MCF 10A (cell line): ENCODE measurements at regions not wholly inside any gene's neighbourhood (a gene's known extent, or its start where the extent isn't known, plus 50 kb on each side); places are given as distances from the start of the nearest gene placed in this dataset.

Experiments
- BruUV-seq: library from RNA; stranded (reverse); fragments of 400-500 nt; replicated peaks from 2 replicates; lab custom pipeline; 2021; lab: Mats Ljungman, UMichigan
- CTCF ChIA-PET: fragments of 300-600 bp; sonication (Branson Sonifier 250); formaldehyde crosslinking; extraction: SDS; loops from one replicate; lab custom pipeline; 2021; ENCODE audit warnings: antibody characterized with exemption, inconsistent platforms; lab: Yijun Ruan, JAX
- POLR2A ChIA-PET: fragments of 300-600, 350-650 bp; sonication (Branson Sonifier 250); formaldehyde crosslinking; extraction: SDS; loops from one replicate; lab custom pipeline; 2020; ENCODE audit warnings: antibody characterized with exemption, inconsistent platforms; lab: Yijun Ruan, JAX
- DNase-seq: peaks from one replicate; pipeline ENCODE4 v3.0.0-alpha.2; 2018; ENCODE audit not compliant: unreplicated experiment
- H3K27ac Mint-ChIP-seq: one replicate; pipeline ENCODE4 v1.8.0; 2022; ENCODE audit warnings: mild to moderate bottlenecking, low read depth, mixed read lengths; ENCODE audit not compliant: unreplicated experiment
- H3K27me3 Mint-ChIP-seq: one replicate; pipeline ENCODE4 v1.8.0; 2022; ENCODE audit warnings: mixed read lengths; ENCODE audit not compliant: insufficient read depth, unreplicated experiment
- H3K36me3 Mint-ChIP-seq: one replicate; pipeline ENCODE4 v1.8.0; 2022; ENCODE audit warnings: mild to moderate bottlenecking, moderate library complexity, mixed read lengths; ENCODE audit not compliant: insufficient read depth, unreplicated experiment
- H3K4me1 Mint-ChIP-seq: one replicate; pipeline ENCODE4 v1.8.0; 2022; ENCODE audit warnings: mixed read lengths; ENCODE audit not compliant: insufficient read depth, unreplicated experiment
- H3K4me3 Mint-ChIP-seq: one replicate; pipeline ENCODE4 v1.8.0; 2022; ENCODE audit warnings: mild to moderate bottlenecking, moderate library complexity, mixed read lengths; ENCODE audit not compliant: unreplicated experiment
- H3K9me3 Mint-ChIP-seq: one replicate; pipeline ENCODE4 v1.8.0; 2022; ENCODE audit warnings: mixed read lengths; ENCODE audit not compliant: unreplicated experiment
- intact Hi-C: fragments of 100-400 bp; cut with micrococcal nuclease; formaldehyde crosslinking; loops from 2 replicates; pipeline ENCODE4 v1.14.1; 2022
- TF ChIP-seq, protein P1 (sequence below): fragments of 200-600 bp; IDR thresholded peaks from one replicate; pipeline ENCODE4 v1.8.0; 2022; ENCODE audit warnings: antibody characterized with exemption, mild to moderate bottlenecking; ENCODE audit not compliant: unreplicated experiment

DNA sequence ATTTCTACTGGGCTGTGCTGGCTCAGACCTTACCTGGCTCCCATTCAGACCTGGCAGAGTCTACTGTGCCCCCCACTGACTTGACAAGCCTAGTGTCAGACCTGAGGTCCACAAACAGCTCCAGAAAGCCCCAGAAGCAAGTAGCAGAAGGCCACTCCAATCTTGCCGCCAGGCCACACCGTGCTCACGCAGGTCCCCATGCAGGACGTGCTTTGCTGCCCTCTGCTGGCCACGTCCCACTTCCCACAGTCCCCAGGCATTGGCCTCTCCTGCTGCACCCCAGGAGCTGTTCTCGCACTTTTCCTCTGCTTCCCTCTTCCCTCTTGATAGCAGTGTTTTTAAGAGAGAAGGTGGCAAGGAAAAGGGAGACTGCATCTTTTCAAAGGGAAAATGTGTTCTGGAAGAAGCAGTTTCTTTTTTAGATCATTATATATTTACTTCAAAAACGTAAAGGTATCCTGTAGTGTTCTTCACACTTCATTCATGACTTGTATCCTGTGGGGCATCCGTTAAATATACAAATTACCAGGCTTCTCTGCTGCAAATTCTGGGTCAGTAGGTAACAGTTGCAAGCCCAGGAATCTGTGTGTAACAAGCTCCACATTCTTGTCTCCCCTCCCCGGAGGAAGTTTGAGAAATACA, 81.4 kb upstream of the PAPOLG start:
- intact Hi-C loops = loop anchor here (2.0 kb wide), 1 partner anchor 114 kb away; no protein-coding TSS in a partner anchor

DNA sequence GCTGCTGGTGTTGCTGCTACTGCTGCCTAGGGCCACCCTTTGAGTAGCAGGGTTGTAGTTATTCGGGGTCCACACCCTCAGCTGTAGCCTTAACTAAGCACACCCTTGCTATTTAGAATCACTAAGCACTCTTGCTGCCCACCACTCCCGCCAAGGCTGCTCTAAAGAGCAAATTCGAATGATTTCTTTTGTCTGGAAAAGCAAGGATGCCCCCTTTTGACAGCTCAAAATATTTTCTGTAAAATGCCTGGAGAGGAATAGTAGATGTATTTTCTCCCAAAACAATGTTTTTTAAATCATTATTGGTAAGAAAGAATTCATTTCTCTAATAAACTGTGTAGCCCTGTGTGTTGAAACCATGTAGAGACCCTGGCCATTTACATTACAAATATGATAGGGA, 80.8 kb upstream of the PAPOLG start:
- Mint-ChIP-seq H3K9me3 (no peaks in the 10 kb centered on the region), H3K27me3 (peaks cover 28% of the 10 kb centered on the region), H3K4me1 (peaks cover 11% of the 10 kb centered on the region), H3K4me3 (no peak overlapping the region), H3K36me3 (no peaks in the 10 kb centered on the region), H3K27ac (no peak overlapping the region)
- ChIA-PET CTCF (interaction anchor here (0.5 to 6.6 kb wide), 47 partner anchors 9 to 1953 kb away, joined by 3 to 65 read pairs (median 5); no protein-coding TSS in a partner anchor), POLR2A (interaction anchor here (0.6 to 1.6 kb wide), 3 partner anchors 33 to 126 kb away, joined by 3 to 4 read pairs (median 3); no protein-coding TSS in a partner anchor)
- TF ChIP-seq, protein P1, sequence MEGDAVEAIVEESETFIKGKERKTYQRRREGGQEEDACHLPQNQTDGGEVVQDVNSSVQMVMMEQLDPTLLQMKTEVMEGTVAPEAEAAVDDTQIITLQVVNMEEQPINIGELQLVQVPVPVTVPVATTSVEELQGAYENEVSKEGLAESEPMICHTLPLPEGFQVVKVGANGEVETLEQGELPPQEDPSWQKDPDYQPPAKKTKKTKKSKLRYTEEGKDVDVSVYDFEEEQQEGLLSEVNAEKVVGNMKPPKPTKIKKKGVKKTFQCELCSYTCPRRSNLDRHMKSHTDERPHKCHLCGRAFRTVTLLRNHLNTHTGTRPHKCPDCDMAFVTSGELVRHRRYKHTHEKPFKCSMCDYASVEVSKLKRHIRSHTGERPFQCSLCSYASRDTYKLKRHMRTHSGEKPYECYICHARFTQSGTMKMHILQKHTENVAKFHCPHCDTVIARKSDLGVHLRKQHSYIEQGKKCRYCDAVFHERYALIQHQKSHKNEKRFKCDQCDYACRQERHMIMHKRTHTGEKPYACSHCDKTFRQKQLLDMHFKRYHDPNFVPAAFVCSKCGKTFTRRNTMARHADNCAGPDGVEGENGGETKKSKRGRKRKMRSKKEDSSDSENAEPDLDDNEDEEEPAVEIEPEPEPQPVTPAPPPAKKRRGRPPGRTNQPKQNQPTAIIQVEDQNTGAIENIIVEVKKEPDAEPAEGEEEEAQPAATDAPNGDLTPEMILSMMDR = no peak
- no peak for DNase-seq
- intact Hi-C loops = loop anchor here (2.0 kb wide), 1 partner anchor 114 kb away; no protein-coding TSS in a partner anchor
- BruUV-seq = no TSS peak

More for the DNA sequence above, 81.4 kb upstream of the PAPOLG start:
- TF ChIP-seq, protein P1 = peak; percentile 83
- no TSS peak for BruUV-seq
- no peak overlapping the region for H3K4me3 Mint-ChIP-seq
- DNase-seq = peak; percentile 77
- POLR2A ChIA-PET = interaction anchor here (0.6 to 1.6 kb wide), 4 partner anchors 33 to 324 kb away, joined by 3 to 4 read pairs (median 3); no protein-coding TSS in a partner anchor
- H3K9me3 Mint-ChIP-seq = no peaks in the 10 kb centered on the region
- no peaks in the 10 kb centered on the region for H3K36me3 Mint-ChIP-seq
- no peak overlapping the region for H3K27ac Mint-ChIP-seq
- H3K27me3 Mint-ChIP-seq = peaks cover 21% of the 10 kb centered on the region
- H3K4me1 Mint-ChIP-seq = peaks cover 11% of the 10 kb centered on the region
- CTCF ChIA-PET = interaction anchor here (0.5 to 6.6 kb wide), 57 partner anchors 10 to 1953 kb away, joined by 3 to 65 read pairs (median 4); no protein-coding TSS in a partner anchor

DNA sequence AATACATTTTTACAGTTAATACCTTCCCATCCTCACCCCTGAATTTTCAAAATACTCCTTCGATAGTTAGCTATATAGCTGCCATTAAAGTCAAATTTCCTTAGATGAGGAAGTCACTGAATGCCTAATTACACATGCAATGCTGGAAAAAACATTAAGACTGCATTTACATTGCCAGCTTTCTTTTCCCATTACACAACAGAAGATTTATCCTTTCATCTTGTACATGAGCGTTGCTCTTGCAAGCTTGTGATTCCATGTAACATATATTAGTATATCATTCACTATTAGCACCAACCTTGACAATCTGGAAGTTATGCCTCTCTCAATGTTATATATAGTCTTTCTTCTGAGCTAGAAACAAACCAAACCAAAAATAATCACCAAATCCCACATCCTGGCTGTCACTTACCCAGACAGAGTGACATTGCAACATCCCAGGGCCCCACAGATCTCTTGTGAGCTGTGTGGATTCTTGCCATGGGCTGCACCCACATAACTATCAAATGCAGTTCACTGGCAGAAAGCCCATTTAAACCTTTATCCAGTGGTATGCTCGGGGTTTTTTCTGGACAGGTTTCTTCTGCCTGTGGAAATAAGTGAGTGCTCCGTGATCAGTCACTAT, 79.2 kb upstream of the PAPOLG start:
- BruUV-seq = no TSS peak
- Mint-ChIP-seq H3K27ac (no peak overlapping the region), H3K4me3 (no peak overlapping the region), H3K27me3 (peaks cover 23% of the 10 kb centered on the region), H3K4me1 (peaks cover 11% of the 10 kb centered on the region), H3K9me3 (no peaks in the 10 kb centered on the region), H3K36me3 (no peaks in the 10 kb centered on the region)
- intact Hi-C loops = no loop called here
- DNase-seq = no peak
- POLR2A ChIA-PET = interaction anchor here (0.6 kb wide), 1 partner anchor 73 kb away, joined by 3 read pairs; no protein-coding TSS in a partner anchor
- TF ChIP-seq, protein P1 = no peak
- CTCF ChIA-PET = interaction anchor here (0.6 to 6.6 kb wide), 11 partner anchors 8 to 1651 kb away, joined by 3 to 65 read pairs (median 5); no protein-coding TSS in a partner anchor

DNA sequence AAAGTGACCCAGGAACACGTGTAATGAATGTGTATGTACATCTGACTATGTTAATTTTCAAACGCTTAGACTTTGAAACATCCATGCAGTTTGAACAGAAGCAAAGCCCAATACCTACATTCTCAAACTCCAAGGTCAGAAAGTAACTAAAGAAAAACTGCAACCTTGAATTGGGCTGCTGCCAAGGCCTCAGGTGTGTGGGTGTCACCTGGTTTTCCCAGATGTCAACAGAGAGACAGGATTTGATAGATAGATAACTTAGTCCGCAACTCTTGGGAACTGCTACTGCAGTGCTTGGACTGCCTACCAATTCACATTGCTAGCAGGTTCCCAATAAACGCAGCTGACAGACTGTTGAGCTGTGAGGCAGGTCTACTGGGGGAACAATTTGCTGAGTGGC, 78.7 kb upstream of the PAPOLG start:
- Mint-ChIP-seq H3K27ac (no peak overlapping the region), H3K9me3 (no peaks in the 10 kb centered on the region), H3K4me1 (peaks cover 11% of the 10 kb centered on the region), H3K36me3 (no peaks in the 10 kb centered on the region), H3K27me3 (peaks cover 21% of the 10 kb centered on the region), H3K4me3 (no peak overlapping the region)
- no peak for DNase-seq
- intact Hi-C loops = no loop called here
- TF ChIP-seq, protein P1 = no peak
- BruUV-seq = no TSS peak
- ChIA-PET POLR2A (interaction anchor here (0.6 kb wide), 1 partner anchor 73 kb away, joined by 3 read pairs; no protein-coding TSS in a partner anchor), CTCF (interaction anchor here (0.6 to 4.5 kb wide), 6 partner anchors 27 to 322 kb away, joined by 3 to 53 read pairs (median 5); no protein-coding TSS in a partner anchor)
